ENCODE measurements at regions not wholly inside any gene's neighbourhood (a gene's known extent, or its start where the extent isn't known, plus 50 kb on each side); places are given as distances from the start of the nearest gene placed in this dataset.
"Not testable (repeated sequence)": the region's sequence is repeated elsewhere in the genome, so short reads cannot be mapped to it uniquely, and the experiment has no call there.

- no peak for DNase-seq
Measured at GRCh38 chr9:86645303-86645702, 291.1 kb upstream of the TUT7 start.

DNA sequence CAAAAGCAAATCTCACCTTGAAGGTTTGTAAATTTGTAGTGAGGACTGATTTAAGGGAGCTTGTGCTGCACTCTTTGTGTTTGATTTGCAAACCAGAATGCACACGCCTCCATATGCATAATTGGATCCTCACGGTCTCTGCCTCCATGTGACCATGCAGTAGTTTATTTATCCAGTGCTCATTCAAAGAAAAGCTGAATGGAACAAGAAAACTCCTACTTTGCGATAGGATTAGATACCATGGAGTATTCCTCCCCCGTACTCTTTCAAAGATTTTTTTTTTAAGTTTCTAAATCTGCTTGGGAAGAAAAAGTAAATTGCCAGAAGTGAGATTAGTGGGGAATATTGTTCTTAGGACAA lies 290.4 kb upstream of the TUT7 start:
- DNase-seq: no peak

DNA sequence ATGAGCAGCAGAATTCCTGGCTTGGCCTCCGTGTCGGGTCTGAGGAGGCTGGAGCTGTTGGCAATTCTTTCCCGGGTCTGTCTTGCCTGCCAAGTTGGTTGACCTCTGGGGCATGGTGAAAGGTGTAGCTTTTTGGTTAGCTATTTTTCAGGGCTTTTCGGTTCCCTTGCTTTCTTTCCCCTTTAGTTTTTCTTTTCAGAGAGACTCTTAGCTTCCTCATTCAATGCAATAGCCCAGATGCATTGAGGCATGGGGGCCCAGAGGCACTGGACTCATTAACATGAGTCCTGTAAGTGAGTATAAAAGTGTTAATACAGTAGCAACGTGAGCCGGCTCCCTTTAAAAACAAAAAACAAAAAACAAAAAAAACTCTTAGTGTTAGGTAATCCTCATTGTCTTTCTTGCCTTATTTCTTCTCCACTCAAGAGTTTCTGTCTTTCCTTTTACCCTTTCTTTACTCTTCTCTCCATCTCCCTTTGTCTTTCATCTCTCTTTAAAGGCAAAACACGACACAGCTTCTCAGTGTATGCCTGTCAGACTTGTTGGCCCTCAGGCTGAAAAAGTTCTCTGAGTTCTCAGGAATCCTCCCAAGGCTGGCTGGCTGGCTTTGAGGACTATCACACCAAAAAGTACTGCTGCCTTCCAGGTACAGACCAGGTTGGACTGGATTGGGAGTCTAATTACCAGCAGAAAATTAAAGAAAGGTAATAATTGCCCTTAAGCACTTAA lies 289.9 kb upstream of the TUT7 start:
- no peak for DNase-seq

DNA sequence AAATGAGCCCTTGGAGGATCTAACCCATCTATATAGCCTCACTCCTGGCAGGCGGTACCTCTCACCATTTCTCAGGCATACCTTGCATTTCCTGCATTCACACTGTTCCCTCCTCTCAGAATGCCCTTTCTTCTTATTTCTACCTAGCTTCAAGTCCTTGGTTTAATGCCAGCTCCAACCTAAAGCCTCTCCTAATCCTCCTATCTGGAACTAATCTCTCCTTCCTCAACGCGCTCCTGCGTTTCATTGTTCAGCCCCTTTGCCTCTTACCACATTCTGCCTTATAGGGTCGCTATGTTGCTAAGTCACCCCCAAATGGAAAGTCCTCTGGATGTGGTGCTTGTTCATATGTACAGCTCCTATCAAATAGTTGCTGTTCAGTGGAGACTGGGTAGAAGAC lies 288.5 kb upstream of the TUT7 start:
- no peak for DNase-seq

DNA sequence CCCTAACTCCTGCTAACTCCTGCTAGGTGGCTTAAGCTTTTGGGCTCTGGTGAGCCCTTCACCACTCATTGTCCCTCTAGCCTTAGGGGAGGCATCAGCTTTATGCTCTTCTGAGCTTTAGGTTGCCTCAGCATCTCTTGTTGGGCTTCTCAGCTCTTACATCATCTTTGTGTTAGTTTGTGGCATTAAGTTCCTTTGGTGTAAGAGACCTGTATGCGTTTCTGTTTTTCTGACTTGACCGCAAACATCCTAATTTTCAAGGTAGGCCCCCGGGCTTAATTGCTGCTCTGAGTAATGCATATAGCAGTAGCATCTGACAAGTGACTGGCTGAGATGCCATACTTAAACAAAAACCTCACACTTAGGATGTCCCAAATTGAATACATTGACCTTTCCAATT lies 287.8 kb upstream of the TUT7 start:
- DNase-seq: no peak

DNA sequence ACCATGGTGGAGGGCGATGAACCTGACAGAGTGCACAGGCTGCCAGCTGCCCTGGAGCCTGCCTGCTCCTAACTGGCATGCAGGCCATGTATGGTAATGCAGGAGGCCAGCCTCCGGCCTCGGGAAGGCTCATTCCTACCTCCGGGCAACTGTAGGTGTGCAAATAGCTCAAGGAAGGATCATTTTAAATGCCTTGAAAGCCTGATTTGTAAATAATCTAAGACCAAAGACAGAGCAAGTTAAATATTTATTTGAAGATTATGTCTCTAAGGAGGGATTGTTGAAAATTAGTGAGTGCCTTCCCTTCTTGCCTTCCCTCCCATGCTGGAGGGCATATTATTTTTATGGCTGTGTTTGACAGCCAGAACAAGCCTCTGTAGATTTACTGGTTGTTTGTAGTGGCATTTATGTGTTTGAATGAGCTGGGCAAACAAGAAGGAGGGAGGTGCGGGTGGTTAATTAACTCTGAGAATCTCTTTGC lies 285.7 kb upstream of the TUT7 start:
- no peak for DNase-seq

- DNase-seq: no peak
Measured at GRCh38 chr9:86639287-86639686, 285.1 kb upstream of the TUT7 start.

- no peak for DNase-seq
Measured at GRCh38 chr9:86638109-86638508, 283.9 kb upstream of the TUT7 start.

DNA sequence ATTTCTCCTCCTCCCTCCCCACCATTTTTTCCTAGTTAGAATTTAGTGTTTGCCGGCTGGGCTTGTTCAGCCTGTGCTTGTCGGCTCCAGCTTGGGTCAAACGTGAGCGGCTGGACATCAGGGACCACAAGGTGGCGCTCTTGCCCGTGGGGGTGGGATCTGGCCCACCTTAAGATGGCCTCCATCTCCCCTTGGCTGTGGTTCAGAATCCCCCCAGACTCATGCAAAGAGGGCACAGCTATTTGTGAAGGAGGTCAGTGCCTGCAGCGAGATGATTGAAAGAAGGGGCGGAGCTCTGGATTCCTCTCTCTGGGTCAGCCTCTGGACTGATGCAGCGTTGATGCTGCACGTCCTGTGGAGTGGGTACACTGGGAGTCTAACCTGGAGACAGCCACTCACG lies 283.3 kb upstream of the TUT7 start:
- DNase-seq: peak; percentile 2 to 12

GRCh38 chr9:86636519-86636918 lies 282.3 kb upstream of the TUT7 start:
- no peak for DNase-seq

DNA sequence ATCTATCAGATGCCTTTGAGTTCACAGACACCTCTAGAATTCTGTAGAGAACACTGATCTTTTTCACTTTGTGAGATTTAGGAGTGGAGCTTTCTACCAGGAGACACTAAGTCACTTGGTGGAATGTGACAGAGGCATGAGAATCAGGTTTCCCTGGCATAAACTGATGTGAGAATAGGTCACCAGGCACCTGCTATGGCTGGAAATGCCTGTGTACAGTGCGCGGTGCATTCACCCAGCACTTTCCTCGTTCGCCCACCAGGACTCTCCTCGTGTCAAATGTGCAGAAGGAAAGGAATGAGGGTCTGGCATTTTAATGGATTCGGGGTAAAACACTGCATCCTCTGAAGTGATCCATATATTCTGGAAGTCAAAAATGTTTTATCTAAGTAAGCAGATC lies 281.8 kb upstream of the TUT7 start:
- DNase-seq: no peak

DNA sequence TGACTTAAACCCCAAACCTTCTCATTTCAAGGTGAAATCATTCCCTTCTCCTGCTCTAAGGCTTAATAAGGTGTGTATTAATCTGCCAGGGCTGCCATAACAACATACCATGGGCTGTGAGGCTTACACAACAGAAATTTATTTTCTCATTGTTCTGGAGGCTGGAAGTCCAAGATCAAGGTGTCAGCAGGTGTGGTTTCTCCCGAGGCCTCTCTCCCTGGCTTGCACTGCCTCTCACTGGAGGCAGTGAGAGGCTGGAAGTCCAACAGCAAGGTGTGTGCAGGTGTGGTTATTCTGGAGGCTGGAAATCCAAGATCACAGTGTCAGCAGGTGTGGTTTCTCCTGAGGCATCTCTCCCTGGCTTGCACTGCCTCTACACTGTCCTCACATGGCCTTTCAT lies 280.3 kb upstream of the TUT7 start:
- DNase-seq: no peak

DNA sequence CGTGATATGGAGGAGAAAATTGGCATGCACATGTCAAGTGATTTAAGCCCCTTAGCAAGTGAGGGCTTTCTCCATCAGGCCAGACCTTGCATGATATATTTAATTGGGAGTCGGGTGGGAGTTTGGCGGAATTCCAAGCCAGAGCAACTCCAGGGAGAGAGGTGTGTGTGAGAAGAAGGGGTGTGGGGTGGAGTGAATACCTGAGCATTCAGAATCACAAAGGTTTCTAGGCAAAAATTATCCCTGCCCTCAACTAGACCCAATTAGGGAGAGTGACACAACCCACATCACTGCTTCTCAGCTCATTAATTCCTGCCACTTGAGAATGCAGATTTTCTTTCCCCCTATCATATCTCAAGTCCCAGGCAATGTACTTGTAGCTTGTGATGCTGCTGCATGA lies 279.7 kb upstream of the TUT7 start:
- DNase-seq: no peak

DNA sequence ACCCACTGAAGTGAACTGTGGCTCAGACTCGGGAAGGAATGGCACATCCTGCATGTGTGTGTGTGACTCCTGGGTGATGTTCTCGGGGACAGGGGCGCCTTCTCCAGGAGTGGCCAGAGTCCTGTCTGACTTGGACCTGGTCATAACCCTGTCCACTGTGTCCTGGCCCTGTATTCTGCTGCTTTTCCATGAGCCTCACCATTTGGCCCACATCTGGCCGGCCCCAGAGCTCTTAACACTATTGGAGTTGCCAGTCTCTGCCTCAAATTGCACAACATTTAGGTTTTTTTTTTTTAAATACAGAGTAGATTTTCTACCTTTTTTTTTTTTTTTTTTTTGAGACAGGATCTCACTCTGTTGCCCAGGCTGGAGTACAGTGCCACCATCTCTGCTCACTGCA lies 278.3 kb upstream of the TUT7 start:
- DNase-seq: no peak

DNA sequence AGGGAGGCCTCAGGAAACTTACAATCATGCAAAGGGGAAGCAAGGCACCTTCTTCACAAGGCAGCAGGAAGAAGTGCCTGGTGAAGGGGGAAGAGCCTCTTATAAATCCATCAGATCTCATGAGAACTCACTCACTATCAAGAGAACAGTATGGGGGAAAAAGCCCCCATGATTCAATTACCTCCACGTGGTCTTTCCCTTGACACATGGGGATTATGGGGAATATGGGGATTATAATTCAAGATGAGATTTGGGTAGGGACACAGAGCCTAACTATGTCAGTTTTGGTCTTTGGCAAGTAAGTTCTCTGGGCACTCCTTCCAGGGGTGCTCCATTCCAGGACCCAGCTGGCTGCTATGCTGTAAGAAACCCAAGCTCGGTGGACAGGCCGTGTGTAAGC lies 275.3 kb upstream of the TUT7 start:
- no peak for DNase-seq

- DNase-seq: no peak
Measured at GRCh38 chr9:86626802-86627201, 272.6 kb upstream of the TUT7 start.

- no peak for DNase-seq
Measured at GRCh38 chr9:86624630-86625029, 270.4 kb upstream of the TUT7 start.

DNA sequence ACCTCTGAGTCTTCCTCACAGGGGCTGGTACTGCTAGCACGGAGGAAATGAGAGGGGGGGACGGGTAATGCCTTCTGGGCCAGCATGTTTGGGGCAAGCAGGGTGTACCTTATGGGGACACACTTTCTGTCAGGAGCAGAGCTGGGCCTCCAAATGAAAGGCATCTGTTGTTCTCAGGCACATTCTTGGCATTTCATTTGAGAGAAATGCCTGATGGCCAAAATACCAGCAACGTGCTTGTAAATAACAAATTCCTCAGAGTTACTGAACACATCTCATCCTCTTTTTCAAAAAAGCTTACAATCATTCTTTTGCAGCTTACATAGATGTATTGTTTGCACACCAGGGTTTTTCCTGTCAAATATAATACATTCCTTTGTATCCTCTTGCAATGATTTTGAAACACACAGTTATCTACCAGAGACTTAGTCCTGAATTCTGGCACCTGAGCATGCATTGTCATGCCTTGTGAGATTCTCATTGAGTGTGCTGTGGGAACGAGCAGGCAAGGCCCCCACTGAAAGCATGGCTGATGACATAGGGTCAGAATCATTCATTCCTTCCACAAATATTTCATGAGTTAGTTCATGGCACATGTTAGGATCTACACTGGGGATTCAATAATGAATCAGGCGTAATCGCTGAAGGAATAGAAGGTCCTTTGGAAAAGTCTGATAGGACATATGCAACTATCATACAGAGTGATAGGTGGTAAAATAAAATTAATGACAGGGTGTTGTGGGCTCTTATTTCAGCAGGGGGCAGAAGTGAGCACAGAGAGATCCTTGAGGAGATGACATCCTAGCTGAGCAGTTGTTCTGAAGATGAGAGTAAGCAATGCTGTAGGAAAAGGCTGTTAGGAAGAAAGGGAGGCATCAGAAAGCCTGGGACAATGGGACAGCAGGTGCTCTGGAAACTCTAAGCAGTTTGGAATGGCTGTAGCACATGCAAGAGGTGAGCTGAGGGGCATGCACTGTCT lies 260.9 kb upstream of the TUT7 start:
- peak; percentile 10 to 17 for DNase-seq

GRCh38 chr9:86613943-86614342 lies 259.7 kb upstream of the TUT7 start:
- no peak for DNase-seq

DNA sequence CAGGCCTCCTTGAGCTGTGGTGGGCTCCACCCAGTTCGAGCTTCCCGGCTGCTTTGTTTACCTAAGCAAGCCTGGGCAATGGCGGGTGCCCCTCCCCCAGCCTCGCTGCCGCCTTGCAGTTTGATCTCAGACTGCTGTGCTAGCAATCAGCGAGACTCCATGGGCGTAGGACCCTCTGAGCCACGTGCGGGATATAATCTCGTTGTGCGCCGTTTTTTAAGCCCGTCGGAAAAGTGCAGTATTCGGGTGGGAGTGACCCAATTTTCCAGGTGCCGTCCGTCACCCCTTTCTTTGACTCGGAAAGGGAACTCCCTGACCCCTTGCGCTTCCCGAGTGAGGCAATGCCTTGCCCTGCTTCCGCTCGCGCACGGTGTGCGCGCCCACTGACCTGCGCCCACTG lies 257.3 kb upstream of the TUT7 start:
- not testable (repeated sequence) for DNase-seq

- no peak for DNase-seq
Measured at GRCh38 chr9:86605303-86605702, 251.1 kb upstream of the TUT7 start.

GRCh38 chr9:86604741-86605140 lies 250.5 kb upstream of the TUT7 start:
- no peak for DNase-seq

DNA sequence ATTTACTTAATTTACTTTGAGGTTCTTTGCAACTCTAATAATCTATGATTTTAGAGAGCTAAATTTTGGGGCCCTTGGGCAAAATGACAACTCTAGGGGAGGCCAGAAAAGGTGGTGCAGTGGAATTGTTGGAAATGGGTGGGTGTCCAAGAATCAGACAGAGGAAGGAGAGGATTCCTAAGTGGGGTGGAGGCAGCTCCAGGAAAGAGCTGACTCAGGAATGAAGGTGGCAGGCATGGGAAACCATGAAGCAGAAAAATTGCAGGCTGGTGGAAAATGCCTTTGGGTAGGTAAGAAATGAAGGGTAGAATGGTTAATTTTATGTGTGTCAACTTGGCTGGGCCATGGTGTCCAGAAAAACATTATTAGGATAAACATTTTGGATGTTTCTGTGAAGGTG lies 248.5 kb upstream of the TUT7 start:
- no peak for DNase-seq

- no peak for DNase-seq
Measured at GRCh38 chr9:86601697-86602096, 247.5 kb upstream of the TUT7 start.
